ENCODE measurements at regions not wholly inside any gene's neighbourhood (a gene's known extent, or its start where the extent isn't known, plus 50 kb on each side); places are given as distances from the start of the nearest gene placed in this dataset.
"Not testable (repeated sequence)": the region's sequence is repeated elsewhere in the genome, so short reads cannot be mapped to it uniquely, and the experiment has no call there.

GRCh38 chr14:23751616-23752015 is 115.5 kb downstream of the DHRS2 start:
- no peak for DNase-seq (ENCODE audit: low read depth)

GRCh38 chr14:23763394-23763793 is 127.2 kb downstream of the DHRS2 start:
- DNase-seq (ENCODE audit: low read depth): no peak

DNA sequence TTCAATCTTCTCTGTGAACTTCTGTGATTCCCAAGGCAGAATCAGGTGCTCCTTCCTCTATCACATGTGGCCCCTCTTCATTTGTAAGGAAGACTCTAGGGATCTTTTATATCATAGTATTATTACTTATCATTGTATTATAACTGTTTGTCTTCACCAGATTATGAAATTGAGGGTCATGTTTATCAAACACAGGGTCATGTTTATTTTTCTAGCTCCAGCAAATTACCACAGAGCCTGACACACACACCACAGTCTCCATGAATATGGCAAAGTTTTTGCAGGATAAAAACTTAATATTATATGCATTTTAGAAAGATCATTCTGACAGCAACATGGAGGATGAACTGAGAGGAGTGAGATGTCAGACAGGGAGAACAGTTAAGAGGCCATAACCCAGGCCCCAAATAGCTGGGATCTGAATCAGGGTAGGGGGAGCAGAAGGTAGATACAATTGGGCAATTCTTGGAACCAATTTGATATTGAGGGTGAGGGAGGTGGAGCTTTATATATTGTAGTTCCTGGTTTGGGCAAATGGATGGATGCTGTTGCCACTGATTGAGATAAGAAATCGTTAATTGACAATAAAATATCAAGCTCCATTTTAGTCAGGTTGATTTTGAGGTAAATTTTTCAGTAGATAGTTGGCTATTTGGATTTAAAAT is 130.7 kb downstream of the DHRS2 start:
- DNase-seq (ENCODE audit: low read depth): no peak

DNA sequence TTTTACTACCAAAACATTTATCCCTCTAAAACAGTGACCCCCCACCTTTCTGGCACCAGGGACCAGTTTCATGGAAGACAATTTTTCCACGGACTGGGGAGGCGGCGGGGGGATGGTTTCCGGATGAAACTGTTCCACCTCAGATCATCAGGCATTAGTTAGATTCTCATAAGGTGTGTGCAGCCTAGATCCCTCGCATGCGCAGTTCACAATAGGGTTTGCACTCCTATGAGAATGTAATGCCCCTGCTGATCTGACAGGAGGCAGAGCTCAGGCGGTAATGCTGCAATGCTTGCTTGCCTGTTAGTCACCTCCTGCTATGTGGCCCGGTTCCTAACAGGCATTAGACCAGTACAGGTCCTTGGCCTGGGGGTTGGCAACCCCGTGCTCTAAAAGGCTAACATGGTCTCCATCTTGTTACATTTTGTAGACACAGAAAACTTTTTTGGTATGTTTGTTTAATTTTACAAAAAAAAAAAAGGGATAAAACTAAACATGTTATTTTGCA is 133.1 kb downstream of the DHRS2 start:
- DNase-seq (ENCODE audit: low read depth): not testable (repeated sequence)

DNA sequence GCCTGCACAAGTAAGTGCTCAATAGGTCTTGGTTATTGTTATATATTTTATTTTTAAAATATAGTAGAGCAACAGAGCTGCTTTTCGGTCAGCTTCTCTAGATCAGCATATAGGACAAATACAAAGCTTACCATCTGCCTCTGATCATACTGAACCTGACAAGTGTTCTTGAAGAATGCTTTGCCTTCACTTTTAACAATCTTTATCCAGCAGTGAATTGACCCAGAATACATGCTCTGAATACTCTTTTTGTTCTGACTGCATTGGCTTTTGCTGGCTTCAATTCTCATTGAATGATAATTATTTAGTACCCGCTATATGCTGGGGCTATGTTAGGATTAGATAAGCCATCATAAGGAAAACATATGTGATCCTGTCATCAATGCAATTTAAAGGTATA is 137.8 kb downstream of the DHRS2 start:
- no peak for DNase-seq (ENCODE audit: low read depth)

DNA sequence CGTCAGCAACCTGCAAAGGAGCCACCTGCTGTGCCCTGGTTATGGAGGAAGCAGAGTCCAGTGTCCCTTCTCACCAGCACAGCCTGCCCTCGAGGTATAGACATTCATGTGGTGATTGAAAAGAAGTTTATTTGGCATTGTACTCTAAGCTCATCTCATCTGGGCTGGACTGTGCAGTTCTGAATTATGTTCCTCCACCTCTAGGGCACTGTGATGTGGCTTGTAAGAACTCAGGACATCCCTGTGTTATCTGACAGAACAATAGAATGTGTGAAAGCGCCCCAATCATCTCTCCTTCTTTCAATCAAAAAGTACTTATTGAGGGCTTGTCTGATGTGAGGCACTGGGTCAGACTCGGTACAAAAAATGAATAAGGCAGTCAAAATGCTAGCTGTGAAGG is 140.1 kb downstream of the DHRS2 start:
- DNase-seq (ENCODE audit: low read depth): no peak

- no peak for DNase-seq (ENCODE audit: low read depth)
These were observed 149.0 kb downstream of the DHRS2 start for GRCh38 chr14:23785208-23785607.

DNA sequence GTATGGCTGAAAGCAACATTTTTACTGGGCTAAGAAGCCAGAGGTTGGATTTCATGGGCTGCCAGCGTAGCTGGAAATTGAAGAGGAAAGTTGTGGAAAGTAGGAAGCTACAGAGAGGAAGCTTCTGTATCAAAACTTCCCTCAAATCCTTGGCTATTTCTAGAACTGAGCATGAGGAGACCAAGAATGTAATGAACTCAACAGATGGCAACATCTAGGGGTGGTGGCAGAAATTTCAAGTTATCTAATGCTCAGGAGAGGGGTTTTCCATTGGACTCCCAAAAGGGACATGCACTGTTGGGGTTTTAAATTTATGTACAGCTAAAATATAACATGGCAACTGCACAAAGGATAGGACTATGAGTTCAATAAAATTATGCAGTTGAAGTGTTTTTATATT is 151.3 kb downstream of the DHRS2 start:
- no peak for DNase-seq (ENCODE audit: low read depth)

DNA sequence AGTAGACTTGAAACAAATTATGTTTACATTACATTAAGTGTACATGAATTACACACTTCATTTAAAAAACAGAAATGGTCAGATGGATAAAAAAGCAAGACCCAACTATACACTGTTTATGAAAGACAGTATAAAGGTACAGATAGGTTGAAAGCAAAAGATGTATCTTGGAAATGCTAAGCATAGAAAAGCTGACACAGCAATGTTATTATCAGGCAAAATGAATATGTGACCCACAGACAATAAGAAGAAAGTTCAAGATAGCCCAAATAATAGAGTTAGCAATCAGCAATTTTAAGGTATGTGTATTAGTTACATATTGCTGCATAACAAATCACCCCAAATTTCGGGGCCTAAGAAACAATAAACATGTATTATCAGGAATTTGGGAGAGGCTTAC is 153.5 kb downstream of the DHRS2 start:
- DNase-seq (ENCODE audit: low read depth): no peak

- no peak for DNase-seq (ENCODE audit: low read depth)
These were observed 157.4 kb downstream of the DHRS2 start for GRCh38 chr14:23793532-23793931.

- no peak for DNase-seq (ENCODE audit: low read depth)
These were observed 152.8 kb upstream of the DHRS4 start for GRCh38 chr14:23800811-23801210.

- DNase-seq (ENCODE audit: low read depth): no peak
These were observed 151.8 kb upstream of the DHRS4 start for GRCh38 chr14:23801766-23802165.

GRCh38 chr14:23804817-23805216 is 148.8 kb upstream of the DHRS4 start:
- DNase-seq (ENCODE audit: low read depth): no peak

DNA sequence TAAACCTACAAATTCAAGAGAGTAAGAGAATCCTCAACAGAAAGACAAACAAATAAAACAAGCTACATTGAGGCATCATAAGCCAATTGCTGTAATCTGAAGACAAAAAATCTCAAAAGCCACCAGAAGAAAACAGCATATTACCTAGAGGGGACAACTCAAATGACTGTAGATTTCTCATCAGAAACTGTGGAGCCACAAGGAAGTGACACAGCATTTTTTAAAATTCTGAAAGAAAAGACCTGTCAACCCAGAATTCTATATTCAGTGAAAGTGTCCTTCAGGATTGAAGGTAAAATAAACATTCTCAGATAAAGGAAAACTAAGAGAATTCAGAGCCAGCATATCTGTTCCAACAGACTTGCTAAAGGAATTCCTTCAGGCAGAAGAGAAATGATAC is 147.8 kb upstream of the DHRS4 start:
- no peak for DNase-seq (ENCODE audit: low read depth)

- DNase-seq (ENCODE audit: low read depth): no peak
These were observed 138.9 kb upstream of the DHRS4 start for GRCh38 chr14:23814527-23815256.

- DNase-seq (ENCODE audit: low read depth): no peak
These were observed 137.2 kb upstream of the DHRS4 start for GRCh38 chr14:23816371-23816770.

DNA sequence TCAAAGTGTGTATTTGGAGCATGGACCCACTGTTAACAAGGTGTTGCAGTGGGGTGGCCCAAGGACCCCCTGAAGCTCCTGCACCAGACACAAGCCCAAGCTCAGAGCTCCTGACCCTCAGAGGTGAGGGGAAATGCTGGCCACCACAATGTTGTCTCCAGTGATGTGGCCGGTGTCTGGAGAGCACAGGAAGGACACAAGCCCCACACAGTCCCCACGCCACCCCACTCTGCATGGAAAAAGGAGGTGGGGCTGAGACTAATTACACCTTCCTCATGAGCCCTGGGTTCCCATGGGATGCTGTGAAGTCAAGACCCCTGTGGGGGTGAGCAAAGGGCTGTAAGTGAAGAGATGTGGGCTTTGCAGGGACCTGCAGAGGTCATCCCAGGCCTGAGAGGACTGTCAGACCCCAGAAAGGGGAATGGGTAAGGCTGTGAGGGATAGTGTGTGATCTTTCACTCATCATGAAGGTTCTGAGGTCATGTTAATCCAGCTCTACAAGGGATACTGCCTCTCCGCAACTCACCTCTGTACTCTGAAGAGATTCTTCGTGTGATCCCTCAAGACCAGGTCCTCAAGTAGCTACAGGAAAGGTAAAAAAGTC is 136.3 kb upstream of the DHRS4 start:
- no peak for DNase-seq (ENCODE audit: low read depth)

- peak; percentile 24 for DNase-seq (ENCODE audit: low read depth)
These were observed 126.3 kb upstream of the DHRS4 start for GRCh38 chr14:23827100-23827892.

- no peak for DNase-seq (ENCODE audit: low read depth)
These were observed 125.6 kb upstream of the DHRS4 start for GRCh38 chr14:23828001-23828400.

GRCh38 chr14:23828616-23829015 is 125.0 kb upstream of the DHRS4 start:
- DNase-seq (ENCODE audit: low read depth): no peak

- peak; percentile 95 for DNase-seq (ENCODE audit: low read depth)
These were observed 123.7 kb upstream of the DHRS4 start for GRCh38 chr14:23829736-23830471.

DNA sequence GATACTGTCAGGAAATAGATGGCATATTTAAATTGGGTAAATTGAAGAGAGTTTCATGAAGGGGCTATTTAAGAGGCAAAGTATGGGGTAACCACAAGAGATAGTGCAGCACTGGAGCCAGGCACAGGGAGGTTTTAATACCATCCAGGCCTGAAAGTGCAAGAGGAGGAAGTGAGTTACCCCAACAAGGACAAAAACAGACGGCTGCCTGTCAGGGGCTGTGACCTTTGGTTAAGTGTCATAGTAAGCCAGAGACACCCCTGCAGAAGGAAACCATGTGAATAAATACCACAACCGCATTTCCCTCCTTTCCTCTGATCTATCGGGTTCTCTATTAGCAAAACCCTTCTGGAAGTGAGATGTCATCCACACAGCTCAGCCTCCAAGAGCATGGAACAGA is 122.0 kb upstream of the DHRS4 start:
- no peak for DNase-seq (ENCODE audit: low read depth)

Measured in renal cortical epithelial cell (primary cell).